HG03469 (cell line): ENCODE measurements at regions not wholly inside any gene's neighbourhood (a gene's known extent, or its start where the extent isn't known, plus 50 kb on each side); places are given as distances from the start of the nearest gene placed in this dataset.
"Not testable (repeated sequence)": the region's sequence is repeated elsewhere in the genome, so short reads cannot be mapped to it uniquely, and the experiment has no call there.

Source experiments
- ATAC-seq: cut with Tn5 transposase; IDR thresholded peaks from one replicate; pipeline ENCODE4 v1.9.1; 2021; ENCODE audit warnings: mild to moderate bottlenecking, moderate library complexity, moderate number of reproducible peaks; ENCODE audit not compliant: unreplicated experiment

DNA sequence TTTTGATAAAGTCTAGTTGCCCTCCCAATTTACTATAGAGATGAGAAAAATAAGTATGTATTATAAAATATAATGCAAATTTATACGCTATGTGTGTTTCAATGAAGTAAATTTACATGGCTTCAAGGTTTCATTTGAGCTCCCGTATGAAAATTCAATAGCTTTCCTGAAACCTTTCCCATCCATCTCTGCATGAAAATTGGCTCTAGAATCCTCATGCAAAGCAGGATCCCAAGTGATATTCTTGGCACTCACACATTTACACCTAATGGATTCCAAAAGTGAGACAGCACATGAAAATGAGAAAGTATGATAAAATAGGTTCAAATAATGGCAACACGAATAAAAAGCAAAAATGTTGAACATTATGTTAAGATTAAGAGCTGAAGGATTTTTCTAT lies 1595.8 kb upstream of the SEL1L start:
- no peak for ATAC-seq

DNA sequence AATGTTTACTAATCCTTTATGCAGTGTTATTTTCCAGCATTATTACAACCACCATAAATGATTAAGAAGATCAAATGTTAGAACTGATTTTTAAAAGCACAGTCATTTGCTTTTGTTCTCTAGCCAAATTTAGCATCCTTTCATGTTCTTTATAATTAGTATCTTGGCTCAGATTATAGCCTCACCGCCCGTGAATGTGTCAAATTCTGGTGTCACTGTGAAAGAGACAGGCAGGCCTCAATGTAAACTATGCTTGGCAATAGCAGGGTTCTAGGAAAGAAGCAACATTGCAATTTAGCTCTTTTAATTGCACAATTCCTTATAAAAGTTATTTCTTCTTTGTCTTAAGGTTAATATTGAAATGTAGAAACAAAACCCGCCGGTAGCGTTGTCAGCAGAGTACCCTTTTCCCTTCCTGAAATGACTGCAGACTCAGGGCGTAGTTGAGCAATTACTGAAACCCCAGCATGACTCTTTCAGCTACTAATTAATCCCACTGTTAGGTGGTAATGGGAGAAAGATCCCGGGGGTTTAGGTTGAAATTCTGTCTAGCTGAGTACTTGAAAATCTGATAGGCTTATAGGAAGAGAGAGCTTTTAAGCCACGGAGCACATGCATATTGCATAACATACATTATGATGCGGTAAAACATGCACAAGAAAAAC lies 1600.5 kb upstream of the SEL1L start:
- ATAC-seq = no peak

- ATAC-seq = no peak
These were observed 1607.1 kb upstream of the SEL1L start for GRCh38 chr14:83140756-83141155.

- ATAC-seq = no peak
These were observed 1613.4 kb upstream of the SEL1L start for GRCh38 chr14:83147006-83147405.

DNA sequence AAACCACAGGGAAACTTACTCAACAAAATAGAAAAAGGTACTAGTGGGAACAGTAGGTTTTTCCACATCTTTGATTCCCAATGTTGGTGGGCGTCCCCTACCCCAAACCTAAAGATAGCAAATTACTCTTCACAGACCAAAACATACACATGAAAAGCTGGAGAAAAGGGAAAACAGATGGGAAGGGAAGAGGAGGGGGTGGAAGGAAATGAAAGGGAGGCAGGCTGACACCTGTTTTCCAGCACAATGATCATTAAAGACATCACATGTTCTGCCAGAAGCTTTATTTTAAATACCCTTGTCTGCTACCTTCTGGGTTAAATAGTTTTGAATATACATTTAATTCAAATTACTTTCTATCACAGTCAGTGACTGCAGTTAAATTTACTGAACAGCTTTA lies 1617.9 kb upstream of the SEL1L start:
- no peak for ATAC-seq

DNA sequence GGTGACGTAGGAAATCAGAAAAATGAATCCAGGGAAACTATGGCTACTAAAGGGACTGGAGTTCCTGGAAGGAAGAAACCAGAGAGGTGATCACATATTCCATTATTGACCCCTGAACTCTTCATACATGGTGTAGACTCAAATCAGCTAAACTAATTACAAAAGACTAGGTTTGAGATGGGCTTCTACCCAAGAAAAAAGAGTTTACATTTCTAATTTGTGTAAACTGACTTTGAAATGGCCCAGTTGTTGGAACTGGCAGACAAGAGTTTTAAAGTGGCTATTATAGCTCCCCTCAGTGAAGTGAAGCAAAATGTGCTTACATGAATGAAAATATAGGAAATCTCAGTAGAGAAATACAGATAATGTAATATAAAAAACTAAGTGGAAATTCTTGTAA lies 1619.4 kb upstream of the SEL1L start:
- no peak for ATAC-seq

DNA sequence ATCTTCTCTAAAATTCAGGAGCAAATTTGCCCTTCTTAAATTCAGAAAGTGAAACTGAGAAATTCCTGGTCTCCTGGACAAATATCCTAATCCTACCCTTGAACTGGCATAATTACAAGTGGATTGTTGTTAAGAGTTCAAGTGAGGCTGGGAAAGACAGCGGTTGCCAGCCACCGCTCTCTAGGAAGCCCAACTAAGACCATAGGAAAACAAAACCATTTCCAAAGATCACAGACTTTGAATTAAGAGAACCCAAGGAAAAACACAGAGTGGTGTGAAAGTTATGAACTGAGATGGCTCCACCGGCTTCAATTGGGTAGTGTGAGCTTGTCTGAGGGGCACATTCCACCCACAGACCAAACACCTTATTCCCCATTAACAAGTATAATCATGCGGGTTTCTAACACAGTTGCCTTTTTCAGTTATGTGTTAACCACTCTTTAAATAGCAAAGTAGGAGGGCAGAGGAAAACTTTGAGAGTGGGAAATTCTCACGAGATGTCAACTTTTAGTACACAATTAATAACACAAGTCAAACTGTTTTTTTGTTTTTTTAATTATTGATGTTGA lies 1628.8 kb upstream of the SEL1L start:
- ATAC-seq = no peak

GRCh38 chr14:83163016-83163415 lies 1629.4 kb upstream of the SEL1L start:
- no peak for ATAC-seq

DNA sequence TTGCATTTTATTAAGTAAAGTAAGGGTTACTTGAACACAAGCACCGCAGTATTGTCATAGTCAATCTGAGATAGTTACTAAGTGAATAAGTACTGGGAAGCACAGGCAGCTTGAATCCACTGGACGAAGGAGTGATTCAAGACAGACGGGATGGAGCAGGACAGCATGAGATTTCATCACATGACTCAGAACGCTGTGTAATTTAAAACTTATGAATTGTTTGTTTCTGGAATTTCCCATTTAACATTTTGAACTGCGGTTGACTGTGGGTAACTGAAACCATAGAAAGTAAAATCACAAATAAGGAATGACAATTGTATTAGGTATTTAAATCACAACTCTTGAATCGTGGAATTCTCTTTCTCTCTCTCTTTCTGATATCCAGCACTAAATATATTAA lies 1630.4 kb upstream of the SEL1L start:
- no peak for ATAC-seq

DNA sequence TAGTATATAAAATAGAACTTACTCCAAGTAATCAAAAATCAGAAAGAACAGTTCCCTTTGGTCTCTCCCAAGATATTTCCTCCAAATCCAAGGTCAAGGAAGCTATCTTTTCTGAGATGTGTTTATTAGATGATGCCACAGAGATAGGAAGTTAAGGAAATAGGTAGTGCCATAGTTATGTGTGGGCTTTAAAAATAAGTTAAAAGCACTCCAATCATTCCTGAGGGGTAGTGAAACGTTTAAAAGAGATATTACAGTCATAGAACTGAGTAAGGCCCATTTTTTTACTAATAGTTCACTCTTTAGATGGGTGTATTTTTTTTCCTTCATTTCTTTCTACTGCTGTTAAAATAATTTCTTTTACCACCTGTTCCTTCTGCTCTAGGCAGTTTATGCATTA lies 1630.9 kb upstream of the SEL1L start:
- no peak for ATAC-seq

DNA sequence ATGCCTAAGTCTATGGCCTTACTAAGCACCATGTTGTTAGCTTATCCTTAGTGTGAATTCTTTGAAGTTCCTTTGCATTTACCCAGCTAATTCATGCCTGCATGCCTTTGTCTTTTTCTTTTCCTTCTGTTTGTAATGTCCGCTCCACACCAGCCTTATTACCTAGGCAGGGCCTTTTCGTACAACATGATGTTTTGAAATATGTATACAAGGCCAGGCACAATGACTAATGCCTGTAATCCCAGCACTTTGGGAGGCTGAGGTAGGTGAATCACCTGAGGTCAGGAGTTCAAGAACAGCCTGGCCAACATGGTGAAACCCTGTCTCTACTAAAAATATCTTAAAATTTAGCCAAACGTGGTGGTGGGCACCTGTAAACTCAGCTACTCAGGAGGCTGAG lies 1636.5 kb upstream of the SEL1L start:
- no peak for ATAC-seq

DNA sequence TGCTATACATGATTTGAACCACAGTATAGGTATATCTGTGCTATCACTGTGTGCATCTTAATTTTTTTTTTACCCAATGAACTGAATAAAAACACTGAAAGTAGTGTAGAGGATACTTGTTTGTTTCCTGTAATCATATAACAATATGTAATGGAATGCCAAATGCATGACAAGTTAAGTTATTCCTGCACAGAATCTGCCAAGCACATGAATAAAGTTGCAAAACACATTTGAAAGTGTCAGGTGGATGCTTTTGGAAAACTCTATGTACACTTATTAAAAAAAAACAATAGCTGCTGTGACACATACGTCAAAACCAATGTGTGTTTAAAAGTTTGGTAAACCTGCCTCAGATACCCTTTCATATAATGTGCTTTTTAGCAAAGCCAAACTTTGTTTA lies 1638.1 kb upstream of the SEL1L start:
- no peak for ATAC-seq

- no peak for ATAC-seq
These were observed 1638.7 kb upstream of the SEL1L start for GRCh38 chr14:83172363-83172762.

GRCh38 chr14:83173687-83174086 lies 1640.0 kb upstream of the SEL1L start:
- ATAC-seq = no peak

DNA sequence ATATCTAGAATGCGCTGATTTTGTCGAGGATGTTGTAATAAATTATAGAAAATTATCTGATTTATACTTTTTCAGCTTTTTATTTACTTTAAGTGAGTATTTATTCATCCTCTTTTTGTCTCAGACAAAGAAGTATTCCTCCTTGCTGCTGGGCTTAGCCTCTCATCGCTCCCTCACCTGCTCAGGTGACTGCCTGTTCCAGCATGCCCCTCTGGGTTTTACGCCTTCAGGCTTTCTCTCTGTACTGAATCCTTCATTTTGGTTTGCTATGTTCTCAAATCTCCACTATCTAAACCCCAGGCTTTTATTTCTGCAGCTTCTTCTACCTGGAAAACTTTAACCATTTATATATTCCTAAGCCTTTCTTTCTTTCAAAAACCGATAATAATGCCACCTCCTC lies 1650.9 kb upstream of the SEL1L start:
- no peak for ATAC-seq

- ATAC-seq = not testable (repeated sequence)
These were observed 1654.7 kb upstream of the SEL1L start for GRCh38 chr14:83188311-83188710.

DNA sequence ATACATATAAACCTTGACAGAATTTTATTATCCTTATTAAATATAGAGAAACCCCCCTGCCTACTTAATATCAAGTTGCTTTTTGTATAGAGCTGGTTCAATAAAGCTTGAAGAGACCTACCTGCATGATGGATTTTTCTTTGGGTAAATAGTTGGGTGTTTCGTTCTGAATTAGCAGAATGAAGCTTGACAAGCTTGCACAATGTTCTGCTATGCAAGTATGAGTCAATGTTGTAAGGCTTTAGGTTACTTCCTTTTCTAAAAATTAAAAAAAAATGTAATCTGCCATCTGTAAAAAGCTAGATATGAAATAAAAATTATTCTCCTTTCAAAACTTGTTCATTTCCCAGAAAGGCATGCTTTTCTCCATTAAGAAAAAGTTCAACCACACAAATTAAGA lies 1662.6 kb upstream of the SEL1L start:
- no peak for ATAC-seq

GRCh38 chr14:83197271-83197670 lies 1663.6 kb upstream of the SEL1L start:
- no peak for ATAC-seq

DNA sequence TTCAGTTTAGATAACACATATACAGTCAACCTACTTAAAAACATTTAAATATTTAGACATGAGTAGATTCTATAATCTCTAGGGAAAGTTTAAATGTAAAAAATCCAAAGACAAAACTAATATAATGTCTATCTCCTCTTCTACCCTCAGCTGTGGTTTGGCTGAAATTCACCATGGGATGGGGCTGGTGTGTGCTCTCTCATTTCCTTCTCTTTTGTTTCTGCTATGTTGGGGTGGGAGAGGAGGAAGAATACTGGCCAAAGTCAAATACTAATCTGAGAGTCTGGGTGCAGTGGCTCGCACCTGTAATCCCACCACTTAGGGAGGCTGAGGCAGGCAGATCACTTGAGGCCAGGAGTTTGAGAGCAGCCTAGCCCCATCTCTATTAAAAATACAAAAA lies 1673.9 kb upstream of the SEL1L start:
- no peak for ATAC-seq

GRCh38 chr14:83208341-83208740 lies 1674.7 kb upstream of the SEL1L start:
- ATAC-seq = no peak

GRCh38 chr14:83217492-83217891 lies 1683.8 kb upstream of the SEL1L start:
- no peak for ATAC-seq

GRCh38 chr14:83247924-83248639 lies 1714.4 kb upstream of the SEL1L start:
- no peak for ATAC-seq
